ENCODE measurements at regions not wholly inside any gene's neighbourhood (a gene's known extent, or its start where the extent isn't known, plus 50 kb on each side); places are given as distances from the start of the nearest gene placed in this dataset.

DNA sequence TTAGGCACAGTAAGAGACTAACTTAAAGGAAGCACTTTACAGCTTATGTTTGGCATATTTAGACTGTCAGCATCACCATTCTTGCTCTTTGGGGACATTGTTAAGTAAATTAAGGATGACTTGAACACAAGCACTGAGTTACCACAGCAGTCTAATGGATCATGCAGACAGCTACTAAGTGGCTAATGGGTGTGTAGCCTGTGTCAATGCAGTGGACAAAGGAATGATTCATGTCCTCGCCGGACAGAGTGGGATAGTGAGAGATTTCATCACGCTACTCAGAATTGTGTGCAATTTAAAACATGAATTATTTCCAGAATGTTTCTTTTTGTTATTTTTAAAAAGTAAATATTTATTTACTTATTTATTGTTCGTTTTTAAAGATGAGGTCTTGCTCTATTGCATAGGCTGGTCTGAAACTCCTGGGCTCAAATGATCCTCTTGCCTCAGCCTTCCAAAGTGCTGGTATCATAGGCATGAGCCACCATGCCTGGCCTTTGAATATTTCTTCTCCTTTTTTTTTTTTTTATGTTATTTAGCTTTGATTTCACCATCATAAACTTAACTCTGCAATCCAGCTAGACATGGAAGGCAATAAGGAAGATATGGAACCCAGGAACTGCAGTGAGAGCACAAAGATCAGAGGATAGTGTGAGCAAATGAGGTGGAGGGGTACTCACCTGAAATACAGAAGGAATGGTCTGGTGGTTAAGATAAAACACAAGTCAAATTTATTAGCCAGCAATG, 53.0 kb upstream of the KLF4 start:
- TF ChIP-seq, protein P1, sequence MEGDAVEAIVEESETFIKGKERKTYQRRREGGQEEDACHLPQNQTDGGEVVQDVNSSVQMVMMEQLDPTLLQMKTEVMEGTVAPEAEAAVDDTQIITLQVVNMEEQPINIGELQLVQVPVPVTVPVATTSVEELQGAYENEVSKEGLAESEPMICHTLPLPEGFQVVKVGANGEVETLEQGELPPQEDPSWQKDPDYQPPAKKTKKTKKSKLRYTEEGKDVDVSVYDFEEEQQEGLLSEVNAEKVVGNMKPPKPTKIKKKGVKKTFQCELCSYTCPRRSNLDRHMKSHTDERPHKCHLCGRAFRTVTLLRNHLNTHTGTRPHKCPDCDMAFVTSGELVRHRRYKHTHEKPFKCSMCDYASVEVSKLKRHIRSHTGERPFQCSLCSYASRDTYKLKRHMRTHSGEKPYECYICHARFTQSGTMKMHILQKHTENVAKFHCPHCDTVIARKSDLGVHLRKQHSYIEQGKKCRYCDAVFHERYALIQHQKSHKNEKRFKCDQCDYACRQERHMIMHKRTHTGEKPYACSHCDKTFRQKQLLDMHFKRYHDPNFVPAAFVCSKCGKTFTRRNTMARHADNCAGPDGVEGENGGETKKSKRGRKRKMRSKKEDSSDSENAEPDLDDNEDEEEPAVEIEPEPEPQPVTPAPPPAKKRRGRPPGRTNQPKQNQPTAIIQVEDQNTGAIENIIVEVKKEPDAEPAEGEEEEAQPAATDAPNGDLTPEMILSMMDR (optimal IDR thresholded peaks at IDR 0.05 in 1 of 3, IDR thresholded peaks at IDR 0.05 in 1 of 3, conservative IDR thresholded peaks at IDR 0.05 in 1 of 3; ENCODE audit: extremely low read depth in 1 of 3, insufficient read depth in 2 of 3, low read length in 3 of 3), result no peak
- no peak for TF ChIP-seq EZH2 (IDR thresholded peaks at IDR 0.05; ENCODE audit: low read length)
- Histone ChIP-seq H3K27me3 (ENCODE audit: control insufficient read depth, extremely low read depth, insufficient read depth, low read length) (no peaks in the 10 kb centered on the region), H3K79me2 (ENCODE audit: control insufficient read depth, insufficient read depth, low read length) (no peaks in the 10 kb centered on the region), H3K4me2 (ENCODE audit: control insufficient read depth, extremely low read depth, insufficient read depth, low read depth, low read length) (no peak overlapping the region), H3K36me3 (ENCODE audit: control insufficient read depth in 2 of 2, extremely low read depth in 1 of 2, insufficient read depth in 2 of 2, low read length in 2 of 2) (no peaks in the 10 kb centered on the region), H3K9ac (ENCODE audit: control insufficient read depth, extremely low read depth, insufficient read depth, low read length) (no peak overlapping the region), H3K27ac (ENCODE audit: control insufficient read depth, insufficient read depth, low read length) (no peak overlapping the region), H4K20me1 (ENCODE audit: control insufficient read depth, extremely low read depth, insufficient read depth, low read length) (no peaks in the 10 kb centered on the region), H3K4me1 (ENCODE audit: control insufficient read depth, extremely low read depth, insufficient read depth, low read length) (no peaks in the 10 kb centered on the region), H3K4me3 (ENCODE audit: control insufficient read depth in 2 of 3, extremely low read depth in 1 of 3, insufficient read depth in 2 of 3, low read depth in 1 of 3, low read length in 3 of 3) (no peak overlapping the region), H3K9me3 (ENCODE audit: control insufficient read depth, low read depth, low read length) (no peaks in the 10 kb centered on the region), H2AFZ (ENCODE audit: control insufficient read depth, low read length) (no peak overlapping the region), H3K9me1 (ENCODE audit: control insufficient read depth, extremely low read depth, insufficient read depth, low read length) (no peaks in the 10 kb centered on the region)
- DNase-seq (ENCODE audit: low read depth, low spot score) (no peak), FAIRE-seq (no peak)
- dilution Hi-C loops (cut with MboI; ENCODE audit: extremely low pct_ligation_motif_present, low sequenced_read_pairs), result no loop called here

DNA sequence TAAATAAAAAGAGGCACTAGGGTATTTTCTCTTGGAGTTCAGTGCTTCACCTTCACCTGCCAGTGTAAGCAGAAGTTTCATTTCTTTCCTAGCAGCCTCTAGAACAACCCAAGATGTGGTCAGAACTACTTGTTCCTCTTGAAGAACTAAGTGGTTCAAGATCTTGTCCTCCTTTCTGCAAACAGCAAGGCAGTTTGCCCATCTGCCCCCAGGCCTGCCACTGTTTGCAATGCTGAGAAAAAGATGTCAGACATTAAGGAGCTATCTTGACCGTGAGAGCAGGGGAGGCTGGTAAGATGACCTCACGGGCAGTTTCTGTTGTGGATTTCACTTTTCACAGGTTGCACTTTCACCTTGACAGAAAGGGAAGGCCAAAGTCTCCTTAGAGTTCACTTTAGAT, 52.0 kb upstream of the KLF4 start:
- H3K9me1 ChIP-seq (ENCODE audit: control insufficient read depth, extremely low read depth, insufficient read depth, low read length), result no peaks in the 10 kb centered on the region
- FAIRE-seq (no peak), DNase-seq (ENCODE audit: low read depth, low spot score) (no peak)
- no peak overlapping the region for H2AFZ ChIP-seq (ENCODE audit: control insufficient read depth, low read length)
- H3K79me2 ChIP-seq (ENCODE audit: control insufficient read depth, insufficient read depth, low read length), result no peaks in the 10 kb centered on the region
- no peak for TF ChIP-seq EZH2 (IDR thresholded peaks at IDR 0.05; ENCODE audit: low read length)
- TF ChIP-seq, protein P1 (optimal IDR thresholded peaks at IDR 0.05 in 1 of 3, IDR thresholded peaks at IDR 0.05 in 1 of 3, conservative IDR thresholded peaks at IDR 0.05 in 1 of 3; ENCODE audit: extremely low read depth in 1 of 3, insufficient read depth in 2 of 3, low read length in 3 of 3), result no peak
- no peak overlapping the region for H3K4me2 ChIP-seq (ENCODE audit: control insufficient read depth, extremely low read depth, insufficient read depth, low read depth, low read length)
- H3K9ac ChIP-seq (ENCODE audit: control insufficient read depth, extremely low read depth, insufficient read depth, low read length), result no peak overlapping the region
- H3K27me3 ChIP-seq (ENCODE audit: control insufficient read depth, extremely low read depth, insufficient read depth, low read length), result no peaks in the 10 kb centered on the region
- no peaks in the 10 kb centered on the region for H4K20me1 ChIP-seq (ENCODE audit: control insufficient read depth, extremely low read depth, insufficient read depth, low read length)
- H3K4me1 ChIP-seq (ENCODE audit: control insufficient read depth, extremely low read depth, insufficient read depth, low read length), result no peaks in the 10 kb centered on the region
- H3K36me3 ChIP-seq (ENCODE audit: control insufficient read depth in 2 of 2, extremely low read depth in 1 of 2, insufficient read depth in 2 of 2, low read length in 2 of 2), result no peaks in the 10 kb centered on the region
- no peak overlapping the region for H3K4me3 ChIP-seq (ENCODE audit: control insufficient read depth in 2 of 3, extremely low read depth in 1 of 3, insufficient read depth in 2 of 3, low read depth in 1 of 3, low read length in 3 of 3)
- no peak overlapping the region for H3K27ac ChIP-seq (ENCODE audit: control insufficient read depth, insufficient read depth, low read length)
- dilution Hi-C loops (cut with MboI; ENCODE audit: extremely low pct_ligation_motif_present, low sequenced_read_pairs), result no loop called here
- H3K9me3 ChIP-seq (ENCODE audit: control insufficient read depth, low read depth, low read length), result no peaks in the 10 kb centered on the region

All from keratinocyte (primary cell).